Adrenal gland (tissue), 9 donors: ENCODE measurements at regions not wholly inside any gene's neighbourhood (a gene's known extent, or its start where the extent isn't known, plus 50 kb on each side); places are given as distances from the start of the nearest gene placed in this dataset.

Source experiments
- DNase-seq, 7 donors: peaks; one replicate each; pipeline ENCODE4 v3.0.0-alpha.2; 2019 to 2020
- H3K27ac ChIP-seq, 5 donors: fragments of 200-600 bp; sonication (generic) in 4 of 5; 1 replicate in 3 of 5; 2 replicates in 2 of 5; pipeline versions ENCODE4 v1.5.1 to v1.8.0; 2016 to 2020; ENCODE audit warnings: mild to moderate bottlenecking in 1 of 5
- H3K27me3 ChIP-seq: fragments of 200-600 bp; 2 replicates; pipeline ENCODE4 v1.8.0; 2021
- H3K36me3 ChIP-seq, 2 donors: fragments of 200-600 bp; replicated peaks in 1 of 2; 1 replicate in 1 of 2; 2 replicates in 1 of 2; pipeline versions ENCODE4 v1.5.1 to v1.8.0; 2018 to 2022
- H3K4me1 ChIP-seq, 2 donors: fragments of 200-600 bp; replicated peaks in 1 of 2; 1 replicate in 1 of 2; 2 replicates in 1 of 2; pipeline versions ENCODE4 v1.5.1 to v1.8.0; 2018 to 2021
- H3K4me3 ChIP-seq, 4 donors: fragments of 200-600 bp; sonication (generic) in 3 of 4; one replicate each; pipeline ENCODE4 v1.5.1; 2016 to 2018
- H3K9me3 ChIP-seq, 3 donors: fragments of 200-600 bp; sonication (generic) in 1 of 3; replicated peaks in 1 of 3; 1 replicate in 2 of 3; 2 replicates in 1 of 3; pipeline versions ENCODE4 v1.5.1 to v1.8.0; 2016 to 2021
- POLR2A ChIP-seq, 2 donors: fragments of 450-650 bp; IDR thresholded peaks; one replicate each; pipeline ENCODE4 v1.6.1; 2017; ENCODE audit warnings: antibody characterized with exemption in 2 of 2, mild to moderate bottlenecking in 2 of 2, moderate library complexity in 1 of 2
- WGBS, 4 donors: extraction: QIAGEN DNeasy Blood & Tissue Kit in 2 of 4; methylation state at CpG; one replicate each; pipeline versions ENCODE4 v1.1.5 to v1.1.7; 2013 to 2017; 5-methylcytosine and 5-hydroxymethylcytosine counted together
- intact Hi-C, 2 donors: fragments of 100-400 bp; cut with DNase I; formaldehyde crosslinking; loops; one replicate each; pipeline versions ENCODE4 v1.14.1 to v1.15.0; 2022 to 2023
- TF ChIP-seq, protein P1 (sequence below), 6 experiments: fragments of 450-650 bp in 4 of 6; fragments of 200-600 bp in 2 of 6; sonication (generic) in 1 of 6; IDR thresholded peaks; 1 replicate in 5 of 6; 2 replicates in 1 of 6; pipeline versions ENCODE4 v1.5.1 to v1.8.0; 2016 to 2021; ENCODE audit warnings: antibody characterized with exemption in 6 of 6, mild to moderate bottlenecking in 2 of 6, moderate library complexity in 1 of 6
- donor health status: healthy with polysubstance abuse.
- donor health status: Bipolar disorder and iron deficiency.
- donor health status: DM: yes; HTN: yes; CAD: no.
- donor health status: DM: no; HTN: no; CAD: no.
- donor health status: DM: no; HTN: no; CAD: no.

DNA sequence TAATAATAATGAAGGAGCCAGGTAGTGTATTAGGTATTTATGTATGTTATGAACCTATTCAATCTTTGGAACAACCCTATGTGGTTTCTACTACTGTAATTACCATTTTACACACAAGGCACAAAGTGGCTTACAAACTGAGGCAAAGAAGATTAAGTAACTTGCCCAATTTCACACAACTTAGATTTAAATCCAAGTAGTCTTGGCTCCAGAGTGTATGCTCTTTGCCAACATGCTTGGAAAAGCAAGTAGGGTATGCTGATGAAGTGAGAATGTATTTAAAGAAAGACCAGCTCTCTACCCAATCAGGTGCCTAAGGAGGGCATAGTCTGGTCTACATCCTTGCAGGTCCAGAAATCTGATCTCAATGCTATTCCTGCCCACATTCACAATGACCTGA, 463.2 kb downstream of the METTL15 start:
- Histone ChIP-seq H3K4me1 (peaks cover 0 to 2% of the 10 kb centered on the region in 2 donors), H3K27me3 (no peaks in the 10 kb centered on the region), H3K4me3 (no peak overlapping the region), H3K36me3 (no peaks in the 10 kb centered on the region), H3K27ac (no peak overlapping the region), H3K9me3 (no peaks in the 10 kb centered on the region)
- intact Hi-C loops = no loop called here
- TF ChIP-seq POLR2A (IDR thresholded peaks at IDR 0.05) = no peak
- TF ChIP-seq, protein P1, sequence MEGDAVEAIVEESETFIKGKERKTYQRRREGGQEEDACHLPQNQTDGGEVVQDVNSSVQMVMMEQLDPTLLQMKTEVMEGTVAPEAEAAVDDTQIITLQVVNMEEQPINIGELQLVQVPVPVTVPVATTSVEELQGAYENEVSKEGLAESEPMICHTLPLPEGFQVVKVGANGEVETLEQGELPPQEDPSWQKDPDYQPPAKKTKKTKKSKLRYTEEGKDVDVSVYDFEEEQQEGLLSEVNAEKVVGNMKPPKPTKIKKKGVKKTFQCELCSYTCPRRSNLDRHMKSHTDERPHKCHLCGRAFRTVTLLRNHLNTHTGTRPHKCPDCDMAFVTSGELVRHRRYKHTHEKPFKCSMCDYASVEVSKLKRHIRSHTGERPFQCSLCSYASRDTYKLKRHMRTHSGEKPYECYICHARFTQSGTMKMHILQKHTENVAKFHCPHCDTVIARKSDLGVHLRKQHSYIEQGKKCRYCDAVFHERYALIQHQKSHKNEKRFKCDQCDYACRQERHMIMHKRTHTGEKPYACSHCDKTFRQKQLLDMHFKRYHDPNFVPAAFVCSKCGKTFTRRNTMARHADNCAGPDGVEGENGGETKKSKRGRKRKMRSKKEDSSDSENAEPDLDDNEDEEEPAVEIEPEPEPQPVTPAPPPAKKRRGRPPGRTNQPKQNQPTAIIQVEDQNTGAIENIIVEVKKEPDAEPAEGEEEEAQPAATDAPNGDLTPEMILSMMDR (IDR thresholded peaks at IDR 0.05) = no peak
- no peak for DNase-seq

DNA sequence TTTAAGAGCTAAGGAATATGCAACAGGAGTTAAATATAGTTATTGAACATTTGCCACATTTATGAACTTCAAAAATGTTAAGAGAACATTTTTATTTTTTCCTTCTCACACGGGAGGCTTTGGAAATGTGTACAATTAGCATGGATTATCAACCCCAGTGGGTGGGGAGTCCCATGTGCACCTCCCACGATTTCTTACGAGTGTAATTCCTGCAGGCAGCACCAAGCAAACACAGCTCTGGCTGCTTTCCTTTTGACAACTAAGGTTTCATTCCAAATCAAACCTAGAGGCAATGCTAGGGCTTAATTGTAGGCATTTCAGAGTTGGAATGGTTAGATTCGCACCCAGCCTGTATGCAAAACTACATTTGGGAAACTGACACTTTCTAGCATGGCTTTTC, 460.9 kb downstream of the METTL15 start:
- H3K27ac ChIP-seq = no peak overlapping the region
- no peak for TF ChIP-seq POLR2A (IDR thresholded peaks at IDR 0.05)
- TF ChIP-seq, protein P1 (IDR thresholded peaks at IDR 0.05) = no peak
- intact Hi-C loops = no loop called here
- H3K9me3 ChIP-seq = no peaks in the 10 kb centered on the region
- H3K36me3 ChIP-seq = no peaks in the 10 kb centered on the region
- no peak for DNase-seq
- WGBS, 4 donors = 74 to 79% (median 78%) methylated on average over 4 of the region's 4 CpGs
- no peak overlapping the region for H3K4me3 ChIP-seq
- peaks cover 9% of the 10 kb centered on the region in 2 donors for H3K4me1 ChIP-seq
- no peaks in the 10 kb centered on the region for H3K27me3 ChIP-seq

DNA sequence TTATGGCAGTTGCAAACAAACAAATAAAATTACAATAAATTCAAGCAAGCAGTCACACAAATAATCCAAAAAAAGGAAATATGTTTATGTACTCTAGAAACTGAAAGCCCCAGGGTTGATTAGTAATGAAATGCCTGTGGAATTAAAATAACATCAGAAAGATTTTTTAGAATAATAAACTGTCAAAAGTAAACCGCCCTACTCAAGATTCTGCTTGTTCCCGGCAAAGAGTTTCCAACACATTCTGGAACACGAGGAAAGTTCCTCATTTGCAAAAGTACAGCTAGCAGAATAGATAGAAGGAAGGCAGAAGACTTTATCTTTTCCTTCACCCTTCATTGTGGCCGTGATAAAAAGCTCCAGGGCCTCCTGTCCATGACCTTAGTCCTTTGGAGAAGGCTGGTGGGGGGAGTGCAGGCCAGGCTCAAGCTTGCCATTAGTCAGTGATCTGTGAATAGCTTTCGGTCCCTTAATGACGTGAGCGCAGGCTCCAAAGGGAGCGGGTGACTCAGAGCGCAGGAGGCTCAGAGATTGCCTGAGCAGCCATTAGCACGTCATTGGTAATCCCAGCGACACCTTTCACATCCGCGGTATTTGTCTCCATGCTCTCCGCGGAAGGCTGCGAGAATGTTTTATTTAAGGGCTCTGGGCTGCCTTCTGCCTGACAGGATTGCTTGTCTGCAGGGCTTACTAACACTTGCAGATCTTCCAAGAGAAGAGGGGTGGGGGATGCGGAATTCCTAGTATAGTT, 458.3 kb downstream of the METTL15 start:
- H3K4me3 ChIP-seq = peak overlapping the region in 1 of 4 donors; percentile 42
- 5 to 6% (median 6%) methylated on average over 15 to 17 of the region's 17 CpGs for WGBS, 4 donors
- no peak for TF ChIP-seq POLR2A (IDR thresholded peaks at IDR 0.05)
- TF ChIP-seq, protein P1 (IDR thresholded peaks at IDR 0.05) = no peak

DNA sequence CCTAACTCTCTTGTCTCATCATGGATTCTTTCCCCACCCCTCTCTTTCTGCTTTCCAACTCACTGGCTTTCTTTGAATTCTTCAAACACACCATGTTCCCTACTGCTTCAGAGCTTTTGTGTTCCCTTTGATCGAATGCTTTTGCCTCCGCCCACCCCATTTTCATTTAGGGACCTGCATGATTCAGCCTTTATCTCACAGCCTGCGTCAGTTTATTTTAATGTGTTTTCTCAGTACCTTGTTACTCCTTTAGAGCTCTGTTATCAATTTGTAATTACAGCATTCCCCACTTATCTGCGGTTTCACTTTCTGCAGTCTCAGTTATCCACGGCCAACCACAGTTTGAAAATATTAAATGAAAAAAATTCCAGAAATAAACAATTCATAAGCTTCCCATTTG, 451.3 kb downstream of the METTL15 start:
- Histone ChIP-seq H3K9me3 (no peaks in the 10 kb centered on the region), H3K36me3 (no peaks in the 10 kb centered on the region), H3K4me3 (no peak overlapping the region), H3K27ac (no peak overlapping the region), H3K27me3 (no peaks in the 10 kb centered on the region), H3K4me1 (no peaks in the 10 kb centered on the region)
- no peak for DNase-seq
- TF ChIP-seq POLR2A (IDR thresholded peaks at IDR 0.05) = no peak
- TF ChIP-seq, protein P1 (IDR thresholded peaks at IDR 0.05) = no peak
- intact Hi-C loops = no loop called here
- 32 to 54% (median 42%) methylated on average over 5 of the region's 5 CpGs for WGBS, 4 donors

More for the DNA sequence above, 458.3 kb downstream of the METTL15 start:
- Histone ChIP-seq H3K9me3 (no peaks in the 10 kb centered on the region), H3K36me3 (no peaks in the 10 kb centered on the region), H3K4me1 (peaks cover 9% of the 10 kb centered on the region in 2 donors), H3K27ac (peak overlapping the region in 3 of 5 donors; percentile 46 to 80 (median 73)), H3K27me3 (no peaks in the 10 kb centered on the region)
- intact Hi-C loops = no loop called here
- DNase-seq = peak; percentile 84 to 96 (median 94)
